ENCODE measurements at regions not wholly inside any gene's neighbourhood (a gene's known extent, or its start where the extent isn't known, plus 50 kb on each side); places are given as distances from the start of the nearest gene placed in this dataset.

DNA sequence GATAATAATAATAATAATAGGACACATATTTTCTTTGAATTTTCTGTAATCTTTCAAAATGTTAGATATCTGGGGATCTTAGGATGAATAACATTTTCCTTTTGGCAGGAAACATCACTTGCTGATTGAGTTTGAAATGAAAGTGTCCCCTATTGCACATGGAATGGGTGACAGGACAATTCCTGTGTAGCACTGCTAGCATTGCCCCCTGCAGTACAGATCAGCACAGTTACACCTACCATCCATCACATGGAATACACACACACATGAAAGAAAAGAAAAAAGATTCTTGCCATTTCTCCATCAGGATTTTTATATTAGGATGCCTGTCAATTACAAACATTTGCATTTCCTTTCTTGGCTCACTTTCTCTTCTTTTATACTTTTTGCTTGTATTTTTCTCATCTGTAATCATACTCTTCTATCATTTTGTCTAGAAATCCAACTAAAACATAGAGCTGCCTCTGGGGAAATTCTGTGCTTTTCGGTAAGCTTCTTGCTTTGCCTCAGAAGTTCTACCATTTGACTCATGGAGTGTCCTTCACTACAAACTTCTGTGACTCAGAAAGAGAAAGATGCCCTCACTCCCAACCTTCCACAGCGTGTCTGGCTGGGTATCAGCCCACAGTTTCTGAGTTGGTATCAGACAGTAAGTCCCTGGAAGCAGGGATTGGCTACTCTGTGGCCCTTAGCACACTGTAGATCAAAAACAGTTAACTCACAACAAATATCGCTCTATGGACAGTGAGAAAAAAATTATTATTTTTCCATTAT is 641.2 kb downstream of the PTPRC start:
- TF ChIP-seq, protein P1, sequence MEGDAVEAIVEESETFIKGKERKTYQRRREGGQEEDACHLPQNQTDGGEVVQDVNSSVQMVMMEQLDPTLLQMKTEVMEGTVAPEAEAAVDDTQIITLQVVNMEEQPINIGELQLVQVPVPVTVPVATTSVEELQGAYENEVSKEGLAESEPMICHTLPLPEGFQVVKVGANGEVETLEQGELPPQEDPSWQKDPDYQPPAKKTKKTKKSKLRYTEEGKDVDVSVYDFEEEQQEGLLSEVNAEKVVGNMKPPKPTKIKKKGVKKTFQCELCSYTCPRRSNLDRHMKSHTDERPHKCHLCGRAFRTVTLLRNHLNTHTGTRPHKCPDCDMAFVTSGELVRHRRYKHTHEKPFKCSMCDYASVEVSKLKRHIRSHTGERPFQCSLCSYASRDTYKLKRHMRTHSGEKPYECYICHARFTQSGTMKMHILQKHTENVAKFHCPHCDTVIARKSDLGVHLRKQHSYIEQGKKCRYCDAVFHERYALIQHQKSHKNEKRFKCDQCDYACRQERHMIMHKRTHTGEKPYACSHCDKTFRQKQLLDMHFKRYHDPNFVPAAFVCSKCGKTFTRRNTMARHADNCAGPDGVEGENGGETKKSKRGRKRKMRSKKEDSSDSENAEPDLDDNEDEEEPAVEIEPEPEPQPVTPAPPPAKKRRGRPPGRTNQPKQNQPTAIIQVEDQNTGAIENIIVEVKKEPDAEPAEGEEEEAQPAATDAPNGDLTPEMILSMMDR (IDR thresholded peaks at IDR 0.05; ENCODE audit: low read depth, low read length) = peak; percentile 42
- Histone ChIP-seq H3K27me3 (ENCODE audit: insufficient read depth, low read depth, severe bottlenecking) (no peaks in the 10 kb centered on the region), H3K4me3 (ENCODE audit: low read depth, low read length) (no peak overlapping the region), H3K27ac (no peak overlapping the region), H3K36me3 (no peaks in the 10 kb centered on the region), H3K9me3 (ENCODE audit: severe bottlenecking) (no peaks in the 10 kb centered on the region)
- no peak for DNase-seq

DNA sequence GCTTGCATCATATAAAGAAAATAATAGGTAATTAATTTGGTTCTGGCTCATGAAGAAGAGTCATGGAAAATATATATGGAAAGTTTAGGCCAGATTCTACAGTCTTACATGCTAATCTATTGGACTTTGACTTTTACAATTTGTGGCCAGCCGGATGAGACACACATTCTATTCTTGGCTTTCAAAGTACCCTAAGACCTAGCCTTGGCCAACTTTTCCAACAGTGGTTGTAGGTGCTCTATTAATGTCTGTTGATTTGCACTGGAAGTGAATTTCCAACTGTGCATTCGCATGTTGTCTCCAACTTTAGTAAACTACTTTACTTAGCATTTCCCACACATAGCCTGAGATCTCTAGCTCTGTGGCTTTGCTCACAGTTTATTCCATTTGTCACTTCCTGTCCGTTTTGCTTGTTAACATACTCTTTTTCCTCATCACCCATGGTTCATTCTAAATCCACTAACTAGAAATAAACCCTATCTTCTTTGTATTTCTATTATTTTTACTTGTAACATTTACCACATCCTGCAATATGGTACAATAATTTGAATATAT is 644.0 kb downstream of the PTPRC start:
- Histone ChIP-seq H3K9me3 (ENCODE audit: severe bottlenecking) (no peaks in the 10 kb centered on the region), H3K27ac (no peak overlapping the region), H3K27me3 (ENCODE audit: insufficient read depth, low read depth, severe bottlenecking) (no peaks in the 10 kb centered on the region), H3K36me3 (no peaks in the 10 kb centered on the region), H3K4me3 (ENCODE audit: low read depth, low read length) (no peak overlapping the region)
- DNase-seq = no peak
- TF ChIP-seq, protein P1 (IDR thresholded peaks at IDR 0.05; ENCODE audit: low read depth, low read length) = no peak

DNA sequence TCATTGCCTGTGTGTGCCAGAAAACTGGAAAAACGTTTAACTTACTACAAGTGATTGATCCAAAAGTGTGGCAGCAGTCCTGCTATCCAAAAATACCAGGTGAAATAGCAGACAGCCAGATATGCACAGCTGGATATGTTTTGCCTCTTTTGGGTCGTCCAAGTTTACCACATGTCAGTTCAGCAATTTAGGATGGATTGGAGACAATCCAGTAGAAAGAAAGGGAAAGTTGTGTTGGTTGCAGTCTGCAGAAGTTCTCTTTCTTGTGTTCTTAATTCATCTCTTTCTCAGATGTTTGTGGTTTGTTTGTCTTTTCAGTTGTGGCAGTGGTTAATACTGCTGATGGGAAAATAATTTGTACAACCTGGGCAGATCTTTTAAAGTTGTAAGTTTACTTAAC is 645.0 kb downstream of the PTPRC start:
- DNase-seq = no peak
- no peak overlapping the region for H3K27ac ChIP-seq
- H3K36me3 ChIP-seq = no peaks in the 10 kb centered on the region
- no peaks in the 10 kb centered on the region for H3K27me3 ChIP-seq (ENCODE audit: insufficient read depth, low read depth, severe bottlenecking)
- TF ChIP-seq, protein P1 (IDR thresholded peaks at IDR 0.05; ENCODE audit: low read depth, low read length) = no peak
- no peaks in the 10 kb centered on the region for H3K9me3 ChIP-seq (ENCODE audit: severe bottlenecking)
- no peak overlapping the region for H3K4me3 ChIP-seq (ENCODE audit: low read depth, low read length)

DNA sequence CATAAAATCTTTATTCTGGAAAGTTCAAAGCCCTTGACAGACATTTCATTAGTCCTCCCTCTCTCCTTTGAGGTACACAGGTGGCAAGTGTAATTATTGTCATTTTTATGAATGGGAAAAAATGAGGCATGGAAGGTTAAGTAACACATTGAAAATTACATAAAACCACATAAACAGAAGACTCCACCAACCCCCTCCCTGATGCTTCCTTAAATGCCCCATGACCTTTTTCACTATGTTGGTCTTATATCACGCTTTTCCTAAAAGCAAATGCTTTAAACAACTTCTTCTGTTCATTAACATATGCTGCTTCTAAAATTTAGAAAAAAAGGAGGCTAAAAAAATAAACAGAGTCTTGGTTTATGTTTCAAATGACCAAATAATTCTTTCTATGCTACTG is 648.4 kb downstream of the PTPRC start:
- no peak overlapping the region for H3K27ac ChIP-seq
- TF ChIP-seq, protein P1 (IDR thresholded peaks at IDR 0.05; ENCODE audit: low read depth, low read length) = no peak
- H3K27me3 ChIP-seq (ENCODE audit: insufficient read depth, low read depth, severe bottlenecking) = no peaks in the 10 kb centered on the region
- no peak for DNase-seq
- H3K4me3 ChIP-seq (ENCODE audit: low read depth, low read length) = no peak overlapping the region
- no peaks in the 10 kb centered on the region for H3K36me3 ChIP-seq
- no peaks in the 10 kb centered on the region for H3K9me3 ChIP-seq (ENCODE audit: severe bottlenecking)

DNA sequence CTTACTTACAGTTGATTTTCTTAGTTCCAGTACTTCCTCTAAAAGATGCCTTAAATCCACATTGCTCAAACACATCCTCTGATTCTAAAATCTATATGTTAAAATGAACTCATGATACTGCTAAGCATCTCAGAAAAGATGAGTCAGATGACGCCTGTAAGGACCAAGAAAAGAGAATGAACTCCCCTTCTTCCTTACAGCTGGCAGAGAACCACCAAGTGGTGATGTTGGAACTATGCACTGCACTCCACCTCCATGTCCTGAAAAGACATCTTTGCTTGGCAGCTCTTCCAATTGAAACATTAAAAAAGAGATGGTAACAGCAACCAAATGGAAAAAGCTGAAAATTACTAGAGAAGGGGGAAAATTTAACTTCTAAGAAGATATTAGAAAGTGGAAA is 648.8 kb downstream of the PTPRC start:
- H3K27me3 ChIP-seq (ENCODE audit: insufficient read depth, low read depth, severe bottlenecking) = no peaks in the 10 kb centered on the region
- TF ChIP-seq, protein P1 (IDR thresholded peaks at IDR 0.05; ENCODE audit: low read depth, low read length) = no peak
- no peak overlapping the region for H3K27ac ChIP-seq
- H3K9me3 ChIP-seq (ENCODE audit: severe bottlenecking) = no peaks in the 10 kb centered on the region
- H3K36me3 ChIP-seq = no peaks in the 10 kb centered on the region
- H3K4me3 ChIP-seq (ENCODE audit: low read depth, low read length) = no peak overlapping the region
- no peak for DNase-seq
